Stomach (tissue), 4 donors: ENCODE measurements at regions not wholly inside any gene's neighbourhood (a gene's known extent, or its start where the extent isn't known, plus 50 kb on each side); places are given as distances from the start of the nearest gene placed in this dataset.

ENCODE experiments used
- CTCF ChIP-seq, 7 experiments: fragments of 450-650 bp in 4 of 7; fragments of 200-600 bp in 3 of 7; sonication (generic) in 3 of 7; IDR thresholded peaks; one replicate each; pipeline ENCODE4 v1.5.1; 2016 to 2019; ENCODE audit warnings: antibody characterized with exemption in 7 of 7, control low read depth in 2 of 7, mild to moderate bottlenecking in 1 of 7
- EP300 ChIP-seq: sonication (generic); formaldehyde crosslinking; IDR thresholded peaks from one replicate; pipeline ENCODE4 v1.6.1; 2017; ENCODE audit warnings: antibody characterized with exemption
- POLR2A ChIP-seq, 4 donors: fragments of 450-650 bp; IDR thresholded peaks; one replicate each; pipeline ENCODE4 v1.6.1; 2016; ENCODE audit warnings: antibody characterized with exemption in 4 of 4, control low read depth in 2 of 4, mild to moderate bottlenecking in 1 of 4, moderate library complexity in 1 of 4

GRCh38 chr1:188129856-188130838 lies 1301.4 kb downstream of the PLA2G4A start:
- no peak for TF ChIP-seq POLR2A (IDR thresholded peaks at IDR 0.05)
- no peak for TF ChIP-seq CTCF (IDR thresholded peaks at IDR 0.05)
- TF ChIP-seq EP300 = no peak
